HG02798 (cell line): ENCODE measurements at regions not wholly inside any gene's neighbourhood (a gene's known extent, or its start where the extent isn't known, plus 50 kb on each side); places are given as distances from the start of the nearest gene placed in this dataset.
"Not testable (repeated sequence)": the region's sequence is repeated elsewhere in the genome, so short reads cannot be mapped to it uniquely, and the experiment has no call there.

Experiments
- ATAC-seq: cut with Tn5 transposase; IDR thresholded peaks from one replicate; pipeline ENCODE4 v1.9.1; 2021; ENCODE audit warnings: mild to moderate bottlenecking; ENCODE audit not compliant: unreplicated experiment, poor library complexity

DNA sequence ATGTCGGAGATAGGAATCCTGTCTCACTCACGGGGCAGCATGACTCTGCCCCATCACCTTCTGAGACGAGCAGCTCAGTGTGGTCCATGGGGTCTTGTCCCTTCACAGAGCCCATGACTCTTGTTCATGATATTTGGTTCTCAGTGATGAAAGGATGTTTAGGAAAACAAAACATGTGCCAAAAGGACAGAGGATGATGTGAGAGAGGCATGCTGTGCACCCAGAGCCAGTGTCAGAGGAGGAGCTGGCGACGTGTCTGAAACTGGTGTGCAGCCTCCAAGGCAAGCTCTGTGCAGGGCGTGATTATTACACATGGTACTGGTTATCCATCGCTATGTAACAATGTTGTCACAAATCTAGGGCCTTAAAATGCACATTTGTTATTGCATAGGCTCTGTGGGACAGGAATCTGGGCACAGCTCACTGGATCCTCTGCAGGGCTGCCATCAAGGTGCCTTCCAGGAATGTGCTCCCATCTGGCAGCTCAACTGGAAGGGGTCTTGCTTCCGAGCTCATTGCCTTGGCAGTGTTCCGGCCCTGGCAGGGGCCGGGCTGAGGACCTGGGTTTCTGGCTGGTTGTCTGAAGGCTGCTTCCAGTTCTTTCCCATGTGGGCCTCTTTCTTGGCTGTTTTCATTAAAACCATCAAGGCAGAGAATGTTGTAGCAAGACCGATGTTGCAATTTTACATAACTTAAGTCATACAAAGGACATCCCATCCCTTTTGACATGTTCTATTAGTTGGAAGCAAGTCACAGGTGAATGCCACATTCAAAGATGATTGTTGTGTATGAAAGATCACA is 175.4 kb downstream of the ERMARD start:
- ATAC-seq, result no peak

DNA sequence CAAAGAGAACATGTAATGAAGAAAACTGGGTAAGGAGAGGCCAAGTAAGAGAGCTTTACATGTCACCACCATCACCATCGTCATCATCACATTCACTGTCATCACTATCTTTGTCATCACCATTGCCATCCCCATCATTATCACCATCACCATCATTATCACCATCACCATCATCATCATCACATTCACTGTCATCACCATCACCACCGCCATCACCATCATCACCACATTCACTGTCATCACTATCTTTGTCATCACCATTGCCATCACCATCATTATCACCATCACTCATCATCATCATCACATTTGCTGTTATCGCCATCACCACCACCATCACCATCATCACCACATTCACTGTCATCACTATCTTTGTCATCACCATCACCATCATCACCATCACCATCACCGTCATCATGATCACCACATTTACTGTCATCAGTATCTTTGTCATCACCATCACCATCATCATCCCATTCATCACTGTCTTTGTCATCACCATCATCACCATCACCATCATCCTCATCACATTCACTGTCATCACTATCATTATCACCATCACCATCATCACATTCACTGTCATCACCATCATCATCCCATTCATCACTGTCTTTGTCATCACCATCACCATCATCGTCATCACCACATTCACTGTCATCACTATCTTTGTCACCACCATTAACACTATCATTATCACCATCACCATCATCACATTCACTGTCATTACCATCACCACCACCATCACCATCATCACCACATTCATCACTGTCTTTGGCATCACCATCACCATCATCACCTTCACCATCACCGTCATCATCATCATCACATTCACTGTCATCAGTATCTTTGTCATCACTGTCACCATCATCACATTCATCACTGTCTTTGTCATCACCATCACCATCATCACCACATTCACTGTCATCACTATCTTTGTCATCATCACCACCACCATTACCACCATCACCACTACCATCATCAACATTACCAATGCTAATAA is 172.3 kb downstream of the ERMARD start:
- ATAC-seq, result no peak

DNA sequence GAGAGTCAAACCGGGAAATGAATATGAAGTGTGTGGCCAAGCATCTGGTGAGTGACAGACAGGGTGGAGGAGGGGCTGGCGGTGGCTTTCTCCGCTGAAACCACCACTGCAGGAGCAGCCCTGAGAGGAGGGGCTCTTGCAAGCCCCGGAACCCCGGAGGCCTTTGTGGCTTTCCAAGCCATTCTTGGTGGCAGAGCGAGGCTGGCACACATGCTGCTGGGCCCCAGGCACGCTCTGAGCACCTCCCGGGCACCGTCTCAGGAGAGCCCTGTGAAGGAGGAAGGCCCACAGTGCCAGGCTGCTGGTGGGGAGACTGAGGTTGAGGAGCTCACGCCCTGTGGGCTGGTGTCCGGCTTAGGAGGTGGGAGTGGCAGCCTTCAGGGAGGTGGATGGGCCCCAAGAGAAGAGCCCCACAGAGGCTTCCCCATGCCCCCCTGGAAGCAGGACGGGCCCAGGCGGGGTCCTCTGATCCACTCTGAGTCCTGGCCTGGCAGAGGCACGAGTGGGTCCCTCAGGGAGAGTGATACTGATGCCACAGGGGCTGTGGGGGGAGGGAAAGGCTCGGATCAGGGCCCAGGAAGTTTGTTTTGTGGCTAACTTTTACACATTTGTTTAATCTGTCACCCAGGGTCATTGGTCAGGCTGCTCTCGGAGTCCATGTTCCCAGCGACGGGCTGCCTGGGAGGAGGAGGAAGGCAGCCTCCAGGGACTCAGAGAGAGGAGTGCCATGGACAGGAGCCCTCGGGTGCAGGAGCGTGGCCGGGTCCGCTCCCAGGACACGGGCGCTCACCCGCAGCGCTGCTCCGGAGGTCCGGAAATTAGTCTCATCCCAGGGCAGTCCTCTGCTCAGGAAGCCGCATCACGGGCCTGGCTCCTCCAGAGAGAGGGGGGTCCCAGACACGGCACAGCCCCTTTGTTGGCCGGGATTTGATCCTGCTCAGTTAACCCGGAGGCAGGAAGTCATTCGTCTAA is 170.7 kb downstream of the ERMARD start:
- ATAC-seq, result no peak

DNA sequence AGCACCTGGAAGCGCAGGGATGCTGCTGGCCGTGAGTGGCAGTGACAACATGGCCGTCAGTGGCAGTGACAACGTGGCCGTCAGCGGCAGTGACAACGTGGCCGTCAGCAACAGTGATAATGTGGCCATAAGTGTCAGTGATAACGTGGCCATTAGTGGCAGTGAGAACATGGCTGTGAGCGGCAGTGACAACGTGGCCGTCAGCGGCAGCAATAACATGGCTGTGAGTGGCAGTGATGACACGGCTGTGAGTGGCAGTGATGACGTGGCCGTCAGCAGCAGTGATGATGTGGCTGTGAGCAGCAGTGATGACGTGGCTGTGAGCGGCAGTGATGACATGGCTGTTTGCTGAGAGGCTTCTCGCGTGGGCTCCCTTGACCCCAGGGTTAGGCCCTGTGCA is 169.8 kb downstream of the ERMARD start:
- no peak for ATAC-seq

DNA sequence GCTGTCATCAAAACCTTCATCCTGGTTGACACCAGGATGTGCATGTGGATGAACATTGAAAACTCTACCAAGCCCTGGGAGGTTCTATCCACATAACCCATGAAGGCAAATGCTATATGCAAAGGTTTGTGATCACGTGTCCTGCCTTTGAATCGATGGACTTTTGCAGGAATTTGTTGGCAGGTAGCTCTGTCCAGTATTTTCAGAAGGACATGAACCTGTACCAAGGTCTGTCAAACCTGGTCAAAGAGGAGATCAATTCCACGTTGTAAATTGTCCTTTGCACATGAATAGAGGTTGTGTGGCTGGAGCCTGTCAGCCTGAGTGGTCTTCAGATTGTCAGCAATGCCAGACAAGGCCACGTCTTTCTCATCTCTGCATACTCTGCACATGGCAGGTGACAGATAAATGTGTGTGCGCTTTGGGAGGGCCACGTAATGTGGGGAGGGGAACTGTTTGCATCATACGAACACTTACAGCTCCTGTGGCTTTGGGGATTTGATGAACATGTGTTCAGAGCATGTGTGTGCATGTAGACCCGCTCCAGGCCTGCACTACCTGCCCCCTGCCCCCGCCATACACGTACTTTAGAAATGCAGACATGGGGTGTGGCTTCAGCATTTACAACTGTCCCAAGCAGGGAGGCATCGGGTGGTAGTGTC is 169.1 kb downstream of the ERMARD start:
- no peak for ATAC-seq

DNA sequence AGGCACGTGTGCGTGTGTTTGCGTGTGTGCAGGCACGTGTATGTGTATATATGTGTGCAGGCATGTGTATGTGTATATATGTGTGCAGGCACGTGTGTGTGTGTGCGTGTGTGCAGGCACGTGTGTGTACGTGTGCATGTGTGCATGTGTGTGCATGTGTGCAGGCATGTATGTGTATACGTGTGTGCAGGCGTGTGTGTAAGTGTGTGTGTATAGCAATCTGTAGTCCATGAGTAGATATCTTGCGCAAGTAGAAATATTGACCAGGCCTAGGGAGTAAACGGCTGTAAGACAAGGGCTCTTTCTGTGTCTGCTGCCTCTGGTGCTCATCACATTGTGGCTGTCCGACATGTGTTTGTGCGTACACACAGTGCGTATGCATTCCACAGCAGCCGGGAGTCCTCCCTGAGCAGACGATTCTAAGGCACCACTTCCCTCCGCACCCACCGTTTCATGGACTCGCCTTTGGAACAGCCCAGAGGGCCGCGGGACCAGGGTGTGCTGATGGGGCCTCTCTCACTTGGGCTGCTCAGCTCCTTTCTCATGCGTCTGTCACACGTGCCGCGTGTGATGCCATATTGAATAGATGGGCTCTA is 167.6 kb downstream of the ERMARD start:
- ATAC-seq, result no peak

DNA sequence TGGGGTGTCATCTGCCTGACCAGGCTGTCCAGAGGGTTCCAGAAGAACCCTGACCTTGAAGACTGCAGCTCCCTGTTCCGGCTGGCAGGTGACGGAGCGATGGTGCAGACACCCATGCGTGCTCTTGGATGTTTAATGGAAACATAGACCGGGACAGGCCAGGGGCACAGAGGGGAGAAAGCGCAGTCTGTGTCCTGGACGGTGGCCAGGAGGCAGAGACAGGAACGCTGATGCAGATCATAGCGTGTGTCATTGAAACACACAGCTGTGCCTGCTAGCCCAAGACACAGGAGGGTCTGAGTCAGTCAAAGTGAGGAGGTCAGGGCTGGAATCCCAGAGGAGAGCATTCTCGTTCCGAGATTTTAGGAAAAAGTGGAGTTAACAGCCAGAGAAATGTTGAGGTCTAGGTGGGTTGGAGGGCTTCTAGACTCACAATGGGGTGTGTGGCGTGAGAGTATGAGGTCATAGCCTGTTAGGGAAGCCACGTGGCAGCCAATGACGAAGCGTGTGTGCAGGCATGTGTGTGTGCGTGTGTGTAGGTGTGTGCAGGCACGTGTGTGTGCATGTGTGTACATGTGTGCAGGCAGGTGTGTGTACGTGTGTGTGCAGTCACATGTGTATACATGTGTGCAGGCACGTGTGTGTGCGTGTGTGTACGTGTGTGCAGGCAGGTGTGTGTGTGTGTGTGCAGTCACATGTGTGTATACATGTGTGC is 167.0 kb downstream of the ERMARD start:
- no peak for ATAC-seq

DNA sequence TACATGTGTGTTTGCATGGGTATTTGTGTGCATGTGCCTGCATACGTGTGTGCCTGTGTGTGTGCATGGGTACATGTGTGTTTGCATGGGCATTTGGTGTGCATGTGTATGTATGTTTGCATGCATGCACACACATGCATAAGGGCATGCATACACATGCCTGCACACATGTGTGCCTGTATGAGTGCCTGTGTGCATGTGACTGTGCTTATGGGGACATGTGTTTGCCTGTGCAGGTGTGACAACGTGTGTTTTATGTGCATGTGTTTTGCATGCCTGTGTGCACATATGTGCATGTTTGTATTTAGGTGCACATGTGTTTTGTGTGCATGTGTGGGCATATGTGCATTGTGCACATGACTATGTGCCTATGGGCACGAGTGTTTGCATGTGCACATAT is 165.7 kb downstream of the ERMARD start:
- no peak for ATAC-seq

DNA sequence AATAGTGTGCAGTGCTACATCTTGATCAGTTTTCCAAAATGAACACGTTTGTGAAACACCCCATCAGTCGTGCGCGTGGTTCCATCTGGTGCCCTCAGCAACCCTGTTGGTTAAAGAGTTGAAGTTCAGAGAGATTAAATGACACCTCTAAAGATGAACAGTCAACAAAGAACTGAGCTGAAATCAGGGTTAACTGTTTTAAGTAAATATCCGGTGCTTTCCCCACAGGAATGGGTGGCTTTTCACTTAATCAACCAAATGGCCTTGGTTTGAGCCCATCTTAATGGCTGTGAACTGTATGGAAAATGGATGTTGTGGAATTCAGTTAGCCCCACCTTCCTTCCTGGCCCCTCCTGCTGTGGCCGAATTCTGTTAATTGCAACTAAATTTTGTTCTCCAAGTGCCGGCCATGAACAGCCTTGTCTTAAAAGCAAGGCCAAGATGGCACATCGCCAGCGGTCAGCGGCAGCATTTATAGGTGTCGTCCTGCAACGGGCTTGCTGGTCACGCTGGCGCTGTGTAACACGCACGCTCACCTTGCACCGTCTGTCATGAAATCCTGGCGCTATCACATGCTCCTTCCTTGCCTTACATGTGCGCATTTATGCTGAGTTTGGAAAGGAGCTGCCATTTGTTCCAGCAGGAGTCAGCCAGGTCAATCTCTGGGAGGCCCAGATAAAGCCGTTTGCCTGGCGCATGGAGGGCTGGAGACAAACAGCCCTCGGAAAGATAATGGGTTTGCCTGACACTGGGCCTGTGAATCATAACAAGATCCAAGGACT is 164.5 kb downstream of the ERMARD start:
- ATAC-seq, result no peak

DNA sequence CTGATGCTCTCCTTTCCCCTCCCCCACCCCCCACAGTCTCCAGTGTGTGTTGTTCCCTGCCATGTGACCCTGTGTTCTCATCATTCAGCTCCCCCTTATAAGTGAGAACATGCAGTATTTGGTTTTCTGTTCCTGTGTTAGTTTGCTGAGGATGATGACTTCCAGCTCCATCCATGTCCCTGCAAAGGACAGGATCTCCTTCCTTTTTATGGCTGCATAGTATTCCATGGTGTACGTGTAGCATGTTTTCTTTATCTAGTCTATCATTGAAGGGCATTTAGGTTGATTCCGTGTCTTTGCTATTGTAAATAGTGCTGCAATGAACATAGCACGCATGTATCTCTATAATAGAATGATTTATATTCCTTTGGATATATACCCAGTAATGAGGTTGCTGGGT is 162.3 kb downstream of the ERMARD start:
- ATAC-seq, result not testable (repeated sequence)

DNA sequence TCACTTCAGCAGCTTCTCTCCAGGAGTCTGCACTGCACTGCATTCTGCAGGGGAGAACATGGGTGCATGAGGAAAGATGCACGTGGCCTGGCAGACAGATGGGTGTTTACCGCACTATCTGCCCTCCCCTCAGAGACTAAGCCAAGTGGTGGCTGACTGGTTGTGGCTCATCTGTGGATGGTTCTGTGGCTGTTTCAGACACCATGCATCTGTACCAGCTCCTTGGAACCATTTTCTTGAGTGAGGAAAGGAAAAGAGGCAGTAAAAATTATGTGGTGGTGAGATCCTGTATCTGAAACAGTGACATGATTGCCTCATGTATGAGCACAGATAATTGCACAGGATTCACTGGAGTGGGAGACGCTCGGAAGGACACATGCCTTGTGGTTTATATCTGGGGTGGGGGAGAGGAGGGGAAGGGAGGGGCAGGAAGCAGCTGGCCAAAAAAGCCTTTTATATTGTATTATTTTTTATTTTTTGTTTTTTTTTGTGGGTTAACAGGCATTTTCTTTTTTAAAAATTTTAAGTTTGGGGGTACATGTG is 161.7 kb downstream of the ERMARD start:
- no peak for ATAC-seq

DNA sequence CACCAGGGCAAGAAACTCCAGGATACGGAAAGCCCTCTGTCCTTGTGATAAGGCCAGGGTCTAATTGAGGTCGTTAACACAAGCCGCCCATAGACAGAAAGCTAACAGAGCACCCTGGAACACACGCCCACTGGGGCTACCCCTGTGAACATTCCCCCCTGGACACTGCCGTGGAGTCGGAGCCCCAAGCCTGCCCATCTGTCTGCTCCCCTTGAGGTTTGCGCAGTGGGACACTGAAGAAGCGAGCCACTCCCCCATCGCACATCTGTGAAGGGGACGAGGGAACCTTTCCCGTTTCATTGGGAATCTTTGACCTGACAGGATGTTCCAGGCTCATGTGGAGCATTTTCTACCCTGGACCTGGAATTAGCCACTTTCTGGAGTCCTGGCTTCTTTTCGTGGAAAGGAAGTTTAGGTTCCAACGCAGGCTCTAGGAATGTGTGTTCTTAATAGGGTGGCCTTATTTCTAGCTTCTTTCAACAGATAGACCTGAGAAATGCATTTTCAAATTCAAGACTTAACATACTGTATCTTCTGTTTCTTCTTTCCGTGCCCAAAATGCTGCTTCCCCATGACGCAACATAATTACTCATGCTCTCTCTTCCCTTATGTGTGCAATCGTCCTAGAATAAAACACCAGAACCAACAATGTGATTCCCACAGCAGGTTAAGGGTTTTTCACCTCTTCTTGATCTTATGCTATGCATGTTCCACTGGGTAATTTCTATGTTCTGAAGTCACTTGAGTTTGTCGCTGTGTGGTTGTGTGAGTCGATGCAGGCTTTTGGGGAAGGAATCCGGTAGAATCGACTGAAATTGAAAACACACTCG is 161.1 kb downstream of the ERMARD start:
- ATAC-seq, result no peak

DNA sequence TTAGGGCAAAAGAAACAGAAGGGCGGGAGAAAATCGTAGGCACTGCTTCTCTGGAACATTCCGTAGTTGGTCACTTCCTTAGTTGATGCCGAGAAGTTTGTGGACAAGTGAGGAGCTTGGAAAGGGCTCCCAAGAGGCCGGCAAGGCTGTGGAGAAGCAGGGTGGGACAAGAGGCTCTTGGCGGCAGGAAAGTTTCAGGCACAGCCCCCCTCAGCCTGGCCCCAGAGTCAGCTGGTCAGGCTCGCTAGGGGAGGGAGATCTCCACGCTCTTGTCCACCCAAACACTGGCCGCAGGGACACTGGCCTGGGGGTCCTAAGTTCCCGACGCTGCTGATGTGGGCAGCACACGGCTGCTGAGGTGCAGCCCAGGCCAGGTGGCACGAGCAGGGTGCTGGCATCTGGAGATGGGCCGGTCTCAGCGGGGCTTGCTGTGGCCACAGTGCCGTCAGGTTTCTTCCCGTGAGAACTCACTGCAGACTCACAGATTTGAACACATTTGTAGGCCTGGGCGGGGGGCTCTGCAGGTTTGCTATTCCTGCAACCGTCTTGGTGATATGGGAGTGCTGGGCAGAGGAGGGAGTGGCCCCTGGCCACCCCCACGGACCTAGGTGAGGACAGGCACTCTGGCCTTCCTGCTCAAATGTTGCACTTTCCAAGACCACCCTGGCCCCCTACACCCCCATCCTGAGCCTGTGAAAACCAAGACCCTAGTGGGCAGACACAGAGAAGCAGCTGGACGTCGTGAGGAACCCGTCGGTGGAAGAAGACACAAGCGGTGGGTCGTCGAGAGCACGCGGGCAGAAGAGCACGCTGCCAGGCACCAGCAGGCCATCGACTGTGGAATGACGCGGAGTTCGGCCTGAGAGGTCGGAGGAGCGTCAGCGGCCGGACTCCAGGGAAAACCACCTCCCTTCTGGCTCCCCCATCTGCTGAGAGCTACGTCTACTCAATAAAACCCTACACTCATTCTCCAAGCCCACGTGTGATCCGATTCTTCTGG is 160.1 kb downstream of the ERMARD start:
- ATAC-seq, result no peak

DNA sequence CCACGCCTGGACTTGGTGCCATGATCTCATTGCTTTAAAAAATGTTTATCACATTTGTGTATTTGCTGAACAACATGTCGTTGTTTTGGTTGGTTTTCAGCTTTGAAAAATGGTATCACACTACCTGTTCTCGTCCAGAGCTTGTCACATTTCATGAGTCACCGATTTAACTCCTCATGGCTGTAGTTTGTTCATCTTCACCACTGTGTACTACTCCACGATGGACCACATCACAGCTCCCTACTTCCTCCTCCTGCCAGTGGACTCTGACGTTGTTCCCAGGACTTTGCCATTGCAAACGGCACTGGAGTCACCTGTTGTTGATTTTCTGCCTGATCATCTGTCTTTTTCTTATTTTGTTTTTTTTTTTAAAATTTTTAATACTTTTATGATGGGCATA is 157.7 kb downstream of the ERMARD start:
- no peak for ATAC-seq

DNA sequence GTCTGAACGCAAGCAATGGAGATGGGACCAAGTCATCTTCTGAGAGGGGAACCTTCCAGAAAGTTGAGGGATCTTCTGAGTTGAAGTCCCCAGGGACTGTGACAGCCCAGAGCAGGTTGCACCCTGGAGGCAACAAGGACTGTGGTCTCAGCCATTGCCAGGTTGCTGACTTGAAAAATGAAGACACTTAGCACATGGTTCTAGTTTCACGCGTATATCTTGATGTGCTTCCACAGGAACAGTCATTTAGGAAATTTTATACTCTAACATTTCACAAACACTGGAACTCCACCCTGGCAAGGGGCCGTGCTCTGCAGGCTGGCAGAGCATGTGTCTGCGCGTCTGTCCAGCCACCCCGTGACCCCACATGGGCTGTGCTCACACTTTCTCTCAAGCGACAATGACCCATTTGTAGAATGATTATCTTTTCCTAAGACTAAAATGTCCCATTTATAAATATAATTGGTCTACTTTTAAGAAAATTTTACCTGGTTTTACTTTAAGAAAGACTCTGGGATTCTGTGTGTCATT is 157.0 kb downstream of the ERMARD start:
- no peak for ATAC-seq
